ENCODE measurements at regions not wholly inside any gene's neighbourhood (a gene's known extent, or its start where the extent isn't known, plus 50 kb on each side); places are given as distances from the start of the nearest gene placed in this dataset.
"Not testable (repeated sequence)": the region's sequence is repeated elsewhere in the genome, so short reads cannot be mapped to it uniquely, and the experiment has no call there.

GRCh38 chr10:78443900-78444571, 410.4 kb downstream of the RPS24 start:
- H3K27ac ChIP-seq (ENCODE audit: low read depth, low read length): no peak overlapping the region
- Mint-ChIP-seq H3K4me1 (peaks cover 0 to 2% (median 0%) of the 10 kb centered on the region in 7 donors), H3K4me3 (no peak overlapping the region), H3K27ac (no peak overlapping the region), H3K9me3 (no peaks in the 10 kb centered on the region), H3K27me3 (peaks cover 0 to 11% (median 0%) of the 10 kb centered on the region in 5 donors), H3K36me3 (no peaks in the 10 kb centered on the region)
- no peaks in the 10 kb centered on the region for H3K27me3 ChIP-seq (ENCODE audit: control insufficient read depth in 2 of 2, insufficient read depth in 2 of 2, low read length in 2 of 2)
- H3K4me3 ChIP-seq (ENCODE audit: low read length): no peak overlapping the region
- CTCF ChIA-PET: no interaction called here
- no peaks in the 10 kb centered on the region for H3K9me3 ChIP-seq (ENCODE audit: control insufficient read depth in 2 of 3, low read length in 3 of 3)
- intact Hi-C loops (cut with micrococcal nuclease): no loop called here
- ATAC-seq: no peak
- H3K36me3 ChIP-seq (ENCODE audit: control insufficient read depth in 2 of 3, insufficient read depth in 3 of 3, low read length in 3 of 3): no peaks in the 10 kb centered on the region
- no peak for DNase-seq
- no peaks in the 10 kb centered on the region for H3K4me1 ChIP-seq (ENCODE audit: control insufficient read depth in 2 of 2, insufficient read depth in 2 of 2, low read length in 2 of 2)
- POLR2A ChIA-PET: no interaction called here

GRCh38 chr10:78444741-78445140, 411.1 kb downstream of the RPS24 start:
- H3K27me3 ChIP-seq (ENCODE audit: control insufficient read depth in 2 of 2, insufficient read depth in 2 of 2, low read length in 2 of 2); H3K36me3 Mint-ChIP-seq; POLR2A ChIA-PET; intact Hi-C loops (cut with micrococcal nuclease); DNase-seq; H3K4me1 ChIP-seq (ENCODE audit: control insufficient read depth in 2 of 2, insufficient read depth in 2 of 2, low read length in 2 of 2); H3K9me3 ChIP-seq (ENCODE audit: control insufficient read depth in 2 of 3, low read length in 3 of 3); H3K27ac ChIP-seq (ENCODE audit: low read depth, low read length); H3K4me3 ChIP-seq (ENCODE audit: low read length); ATAC-seq; H3K9me3 Mint-ChIP-seq; H3K4me3 Mint-ChIP-seq; CTCF ChIA-PET; H3K36me3 ChIP-seq (ENCODE audit: control insufficient read depth in 2 of 3, insufficient read depth in 3 of 3, low read length in 3 of 3); H3K4me1 Mint-ChIP-seq; H3K27ac Mint-ChIP-seq: not testable (repeated sequence)
- H3K27me3 Mint-ChIP-seq: peaks cover 0 to 11% (median 0%) of the 10 kb centered on the region in 5 donors

- CTCF ChIA-PET: no interaction called here
These were observed 411.6 kb downstream of the RPS24 start for GRCh38 chr10:78445308-78445707.

GRCh38 chr10:78448470-78448869, 414.8 kb downstream of the RPS24 start:
- ChIA-PET CTCF (no interaction called here), POLR2A (no interaction called here)
- H3K27ac Mint-ChIP-seq: no peak overlapping the region
- H3K27me3 Mint-ChIP-seq: peaks cover 0 to 11% (median 0%) of the 10 kb centered on the region in 5 donors
- Histone ChIP-seq H3K27me3 (ENCODE audit: control insufficient read depth in 2 of 2, insufficient read depth in 2 of 2, low read length in 2 of 2) (no peaks in the 10 kb centered on the region), H3K4me1 (ENCODE audit: control insufficient read depth in 2 of 2, insufficient read depth in 2 of 2, low read length in 2 of 2) (no peaks in the 10 kb centered on the region), H3K9me3 (ENCODE audit: control insufficient read depth in 2 of 3, low read length in 3 of 3) (no peaks in the 10 kb centered on the region), H3K4me3 (ENCODE audit: low read length) (no peak overlapping the region), H3K27ac (ENCODE audit: low read depth, low read length) (no peak overlapping the region), H3K36me3 (ENCODE audit: control insufficient read depth in 2 of 3, insufficient read depth in 3 of 3, low read length in 3 of 3) (no peaks in the 10 kb centered on the region)
- peaks cover 0 to 2% (median 0%) of the 10 kb centered on the region in 7 donors for H3K4me1 Mint-ChIP-seq
- no peak for ATAC-seq
- intact Hi-C loops (cut with micrococcal nuclease): no loop called here
- DNase-seq: no peak
- H3K4me3 Mint-ChIP-seq: no peak overlapping the region
- H3K36me3 Mint-ChIP-seq: no peaks in the 10 kb centered on the region
- no peaks in the 10 kb centered on the region for H3K9me3 Mint-ChIP-seq

More at GRCh38 chr10:78445308-78445707, 411.6 kb downstream of the RPS24 start:
- ATAC-seq (no peak), DNase-seq (no peak)
- Histone ChIP-seq H3K4me3 (ENCODE audit: low read length) (no peak overlapping the region), H3K4me1 (ENCODE audit: control insufficient read depth in 2 of 2, insufficient read depth in 2 of 2, low read length in 2 of 2) (no peaks in the 10 kb centered on the region), H3K36me3 (ENCODE audit: control insufficient read depth in 2 of 3, insufficient read depth in 3 of 3, low read length in 3 of 3) (no peaks in the 10 kb centered on the region), H3K9me3 (ENCODE audit: control insufficient read depth in 2 of 3, low read length in 3 of 3) (no peaks in the 10 kb centered on the region), H3K27ac (ENCODE audit: low read depth, low read length) (no peak overlapping the region), H3K27me3 (ENCODE audit: control insufficient read depth in 2 of 2, insufficient read depth in 2 of 2, low read length in 2 of 2) (no peaks in the 10 kb centered on the region)
- no peaks in the 10 kb centered on the region for H3K9me3 Mint-ChIP-seq
- peaks cover 0 to 4% (median 0%) of the 10 kb centered on the region in 7 donors for H3K4me1 Mint-ChIP-seq
- H3K4me3 Mint-ChIP-seq: no peak overlapping the region
- peaks cover 0 to 11% (median 0%) of the 10 kb centered on the region in 5 donors for H3K27me3 Mint-ChIP-seq
- POLR2A ChIA-PET: no interaction called here
- intact Hi-C loops (cut with micrococcal nuclease): no loop called here
- no peaks in the 10 kb centered on the region for H3K36me3 Mint-ChIP-seq
- no peak overlapping the region for H3K27ac Mint-ChIP-seq

- no peaks in the 10 kb centered on the region for H3K27me3 ChIP-seq (ENCODE audit: control insufficient read depth in 2 of 2, insufficient read depth in 2 of 2, low read length in 2 of 2)
- Mint-ChIP-seq H3K36me3 (no peaks in the 10 kb centered on the region), H3K27ac (no peak overlapping the region), H3K9me3 (no peaks in the 10 kb centered on the region), H3K27me3 (peaks cover 0 to 11% (median 0%) of the 10 kb centered on the region in 5 donors), H3K4me1 (peaks cover 0 to 2% (median 0%) of the 10 kb centered on the region in 7 donors), H3K4me3 (no peak overlapping the region)
- H3K4me3 ChIP-seq (ENCODE audit: low read length): no peak overlapping the region
- intact Hi-C loops (cut with micrococcal nuclease): no loop called here
- H3K9me3 ChIP-seq (ENCODE audit: control insufficient read depth in 2 of 3, low read length in 3 of 3): no peaks in the 10 kb centered on the region
- ChIA-PET CTCF (no interaction called here), POLR2A (no interaction called here)
- no peaks in the 10 kb centered on the region for H3K4me1 ChIP-seq (ENCODE audit: control insufficient read depth in 2 of 2, insufficient read depth in 2 of 2, low read length in 2 of 2)
- ATAC-seq: no peak
- no peak for DNase-seq
- H3K36me3 ChIP-seq (ENCODE audit: control insufficient read depth in 2 of 3, insufficient read depth in 3 of 3, low read length in 3 of 3): no peaks in the 10 kb centered on the region
- H3K27ac ChIP-seq (ENCODE audit: low read depth, low read length): no peak overlapping the region
These were observed 415.3 kb downstream of the RPS24 start for GRCh38 chr10:78448994-78449418.

GRCh38 chr10:78449554-78449953, 415.9 kb downstream of the RPS24 start:
- ChIA-PET POLR2A (no interaction called here), CTCF (no interaction called here)
- no peaks in the 10 kb centered on the region for H3K9me3 Mint-ChIP-seq
- Histone ChIP-seq H3K9me3 (ENCODE audit: control insufficient read depth in 2 of 3, low read length in 3 of 3) (no peaks in the 10 kb centered on the region), H3K4me3 (ENCODE audit: low read length) (no peak overlapping the region), H3K36me3 (ENCODE audit: control insufficient read depth in 2 of 3, insufficient read depth in 3 of 3, low read length in 3 of 3) (no peaks in the 10 kb centered on the region), H3K27me3 (ENCODE audit: control insufficient read depth in 2 of 2, insufficient read depth in 2 of 2, low read length in 2 of 2) (no peaks in the 10 kb centered on the region), H3K27ac (ENCODE audit: low read depth, low read length) (no peak overlapping the region), H3K4me1 (ENCODE audit: control insufficient read depth in 2 of 2, insufficient read depth in 2 of 2, low read length in 2 of 2) (no peaks in the 10 kb centered on the region)
- no peaks in the 10 kb centered on the region for H3K36me3 Mint-ChIP-seq
- DNase-seq: no peak
- H3K27ac Mint-ChIP-seq: no peak overlapping the region
- peaks cover 0 to 2% (median 0%) of the 10 kb centered on the region in 7 donors for H3K4me1 Mint-ChIP-seq
- H3K4me3 Mint-ChIP-seq: no peak overlapping the region
- no peak for ATAC-seq
- intact Hi-C loops (cut with micrococcal nuclease): no loop called here
- peaks cover 0 to 11% (median 0%) of the 10 kb centered on the region in 5 donors for H3K27me3 Mint-ChIP-seq

- no peaks in the 10 kb centered on the region for H3K4me1 ChIP-seq (ENCODE audit: control insufficient read depth in 2 of 2, insufficient read depth in 2 of 2, low read length in 2 of 2)
- no peaks in the 10 kb centered on the region for H3K9me3 Mint-ChIP-seq
- no peaks in the 10 kb centered on the region for H3K36me3 ChIP-seq (ENCODE audit: control insufficient read depth in 2 of 3, insufficient read depth in 3 of 3, low read length in 3 of 3)
- peaks cover 0 to 2% (median 0%) of the 10 kb centered on the region in 7 donors for H3K4me1 Mint-ChIP-seq
- no peaks in the 10 kb centered on the region for H3K36me3 Mint-ChIP-seq
- POLR2A ChIA-PET: no interaction called here
- H3K27ac ChIP-seq (ENCODE audit: low read depth, low read length): no peak overlapping the region
- no peak overlapping the region for H3K27ac Mint-ChIP-seq
- no peaks in the 10 kb centered on the region for H3K27me3 ChIP-seq (ENCODE audit: control insufficient read depth in 2 of 2, insufficient read depth in 2 of 2, low read length in 2 of 2)
- intact Hi-C loops (cut with micrococcal nuclease): no loop called here
- no peak overlapping the region for H3K4me3 Mint-ChIP-seq
- DNase-seq (no peak), ATAC-seq (no peak)
- H3K9me3 ChIP-seq (ENCODE audit: control insufficient read depth in 2 of 3, low read length in 3 of 3): no peaks in the 10 kb centered on the region
- H3K4me3 ChIP-seq (ENCODE audit: low read length): no peak overlapping the region
- CTCF ChIA-PET: no interaction called here
- H3K27me3 Mint-ChIP-seq: peaks cover 0 to 11% (median 0%) of the 10 kb centered on the region in 5 donors
These were observed 416.6 kb downstream of the RPS24 start for GRCh38 chr10:78450239-78450638.

All from naive thymus-derived CD4-positive, alpha-beta T cell (primary cell).